ENCODE measurements at regions not wholly inside any gene's neighbourhood (a gene's known extent, or its start where the extent isn't known, plus 50 kb on each side); places are given as distances from the start of the nearest gene placed in this dataset.

- DNase-seq (ENCODE audit: low read depth in 2 of 2): no peak
Measured at GRCh38 chr12:67370979-67371378, 101.8 kb downstream of the CAND1 start.

- no peak for DNase-seq (ENCODE audit: low read depth in 2 of 2)
Measured at GRCh38 chr12:67377021-67377420, 107.9 kb downstream of the CAND1 start.

- DNase-seq (ENCODE audit: low read depth in 2 of 2): no peak
Measured at GRCh38 chr12:67377541-67377940, 108.4 kb downstream of the CAND1 start.

- no peak for DNase-seq (ENCODE audit: low read depth in 2 of 2)
Measured at GRCh38 chr12:67382241-67382871, 113.2 kb downstream of the CAND1 start.

GRCh38 chr12:67386869-67387565, 117.9 kb downstream of the CAND1 start:
- DNase-seq (ENCODE audit: low read depth in 2 of 2): no peak

- no peak for DNase-seq (ENCODE audit: low read depth in 2 of 2)
Measured at GRCh38 chr12:67388331-67389138, 119.4 kb downstream of the CAND1 start.

- no peak for DNase-seq (ENCODE audit: low read depth in 2 of 2)
Measured at GRCh38 chr12:67390273-67390672, 121.1 kb downstream of the CAND1 start.

- DNase-seq (ENCODE audit: low read depth in 2 of 2): no peak
Measured at GRCh38 chr12:67391034-67391433, 121.9 kb downstream of the CAND1 start.

GRCh38 chr12:67391656-67392055, 122.5 kb downstream of the CAND1 start:
- no peak for DNase-seq (ENCODE audit: low read depth in 2 of 2)

- no peak for DNase-seq (ENCODE audit: low read depth in 2 of 2)
Measured at GRCh38 chr12:67394550-67394949, 125.4 kb downstream of the CAND1 start.

- no peak for DNase-seq (ENCODE audit: low read depth in 2 of 2)
Measured at GRCh38 chr12:67400742-67401141, 131.6 kb downstream of the CAND1 start.

GRCh38 chr12:67410246-67410645, 141.1 kb downstream of the CAND1 start:
- no peak for DNase-seq (ENCODE audit: low read depth in 2 of 2)

GRCh38 chr12:67410667-67411067, 141.5 kb downstream of the CAND1 start:
- DNase-seq (ENCODE audit: low read depth in 2 of 2): no peak

GRCh38 chr12:67411562-67411961, 142.4 kb downstream of the CAND1 start:
- no peak for DNase-seq (ENCODE audit: low read depth in 2 of 2)

- no peak for DNase-seq (ENCODE audit: low read depth in 2 of 2)
Measured at GRCh38 chr12:67413577-67413976, 144.4 kb downstream of the CAND1 start.

- no peak for DNase-seq (ENCODE audit: low read depth in 2 of 2)
Measured at GRCh38 chr12:67414011-67414715, 145.0 kb downstream of the CAND1 start.

GRCh38 chr12:67415473-67415872, 146.3 kb downstream of the CAND1 start:
- DNase-seq (ENCODE audit: low read depth in 2 of 2): no peak

GRCh38 chr12:67419810-67420209, 150.7 kb downstream of the CAND1 start:
- DNase-seq (ENCODE audit: low read depth in 2 of 2): no peak

GRCh38 chr12:67420506-67420905, 151.3 kb downstream of the CAND1 start:
- no peak for DNase-seq (ENCODE audit: low read depth in 2 of 2)

GRCh38 chr12:67422081-67422480, 152.9 kb downstream of the CAND1 start:
- DNase-seq (ENCODE audit: low read depth in 2 of 2): no peak

- DNase-seq (ENCODE audit: low read depth in 2 of 2): no peak
Measured at GRCh38 chr12:67424784-67425183, 155.6 kb downstream of the CAND1 start.

GRCh38 chr12:67425394-67425793, 156.2 kb downstream of the CAND1 start:
- no peak for DNase-seq (ENCODE audit: low read depth in 2 of 2)
